ENCODE measurements at regions not wholly inside any gene's neighbourhood (a gene's known extent, or its start where the extent isn't known, plus 50 kb on each side); places are given as distances from the start of the nearest gene placed in this dataset.

GRCh38 chr7:54338319-54338718 is 203.9 kb upstream of the VSTM2A start:
- Histone ChIP-seq H3K9ac (no peak overlapping the region), H3K27me3 (no peaks in the 10 kb centered on the region), H3K4me1 (no peaks in the 10 kb centered on the region), H4K20me1 (no peaks in the 10 kb centered on the region), H3K36me3 (no peaks in the 10 kb centered on the region), H3K4me3 (no peak overlapping the region), H3K4me2 (no peak overlapping the region), H3K9me3 (replicated peaks in 1 of 11) (no peaks in the 10 kb centered on the region), H3K27ac (no peak overlapping the region)
- TF ChIP-seq Cebpa-rat (IDR thresholded peaks at IDR 0.05) = no peak

- no peak for TF ChIP-seq Cebpa-rat (IDR thresholded peaks at IDR 0.05)
- Histone ChIP-seq H3K9me3 (replicated peaks in 1 of 11) (no peaks in the 10 kb centered on the region), H3K4me3 (no peak overlapping the region), H3K4me2 (no peak overlapping the region), H3K27ac (no peak overlapping the region), H3K36me3 (no peaks in the 10 kb centered on the region), H3K27me3 (no peaks in the 10 kb centered on the region), H4K20me1 (no peaks in the 10 kb centered on the region), H3K9ac (no peak overlapping the region), H3K4me1 (no peaks in the 10 kb centered on the region)
Measured at GRCh38 chr7:54339073-54339472, 203.1 kb upstream of the VSTM2A start.

- no peak overlapping the region for H3K9ac ChIP-seq
- no peak overlapping the region for H3K4me3 ChIP-seq
- no peaks in the 10 kb centered on the region for H3K9me3 ChIP-seq (replicated peaks in 1 of 11)
- H4K20me1 ChIP-seq = no peaks in the 10 kb centered on the region
- H3K36me3 ChIP-seq = no peaks in the 10 kb centered on the region
- H3K27ac ChIP-seq = no peak overlapping the region
- TF ChIP-seq Cebpa-rat (IDR thresholded peaks at IDR 0.05) = no peak
- no peaks in the 10 kb centered on the region for H3K27me3 ChIP-seq
- no peak overlapping the region for H3K4me2 ChIP-seq
- H3K4me1 ChIP-seq = no peaks in the 10 kb centered on the region
Measured at GRCh38 chr7:54342458-54342857, 199.7 kb upstream of the VSTM2A start.

GRCh38 chr7:54343511-54343910 is 198.7 kb upstream of the VSTM2A start:
- Histone ChIP-seq H3K36me3 (no peaks in the 10 kb centered on the region), H3K4me2 (no peak overlapping the region), H3K27me3 (no peaks in the 10 kb centered on the region), H3K9me3 (replicated peaks in 1 of 11) (no peaks in the 10 kb centered on the region), H3K27ac (no peak overlapping the region), H4K20me1 (no peaks in the 10 kb centered on the region), H3K4me3 (no peak overlapping the region), H3K9ac (no peak overlapping the region), H3K4me1 (no peaks in the 10 kb centered on the region)
- TF ChIP-seq Cebpa-rat (IDR thresholded peaks at IDR 0.05) = no peak

- no peaks in the 10 kb centered on the region for H3K27me3 ChIP-seq
- H3K4me3 ChIP-seq = no peak overlapping the region
- no peak for TF ChIP-seq Cebpa-rat (IDR thresholded peaks at IDR 0.05)
- no peak overlapping the region for H3K27ac ChIP-seq
- H4K20me1 ChIP-seq = no peaks in the 10 kb centered on the region
- H3K4me2 ChIP-seq = no peak overlapping the region
- H3K9ac ChIP-seq = no peak overlapping the region
- no peaks in the 10 kb centered on the region for H3K9me3 ChIP-seq (replicated peaks in 1 of 11)
- no peaks in the 10 kb centered on the region for H3K36me3 ChIP-seq
- no peaks in the 10 kb centered on the region for H3K4me1 ChIP-seq
Measured at GRCh38 chr7:54345746-54346145, 196.4 kb upstream of the VSTM2A start.

GRCh38 chr7:54349229-54349628 is 192.9 kb upstream of the VSTM2A start:
- no peaks in the 10 kb centered on the region for H3K36me3 ChIP-seq
- no peak overlapping the region for H3K4me2 ChIP-seq
- no peaks in the 10 kb centered on the region for H3K27me3 ChIP-seq
- no peaks in the 10 kb centered on the region for H4K20me1 ChIP-seq
- no peak overlapping the region for H3K27ac ChIP-seq
- H3K9me3 ChIP-seq (replicated peaks in 1 of 11) = no peaks in the 10 kb centered on the region
- H3K4me1 ChIP-seq = no peaks in the 10 kb centered on the region
- no peak for TF ChIP-seq Cebpa-rat (IDR thresholded peaks at IDR 0.05)
- no peak overlapping the region for H3K9ac ChIP-seq
- no peak overlapping the region for H3K4me3 ChIP-seq

- Histone ChIP-seq H3K36me3 (no peaks in the 10 kb centered on the region), H3K27me3 (no peaks in the 10 kb centered on the region), H4K20me1 (no peaks in the 10 kb centered on the region), H3K9me3 (replicated peaks in 1 of 11) (no peaks in the 10 kb centered on the region), H3K4me3 (no peak overlapping the region), H3K4me1 (no peaks in the 10 kb centered on the region), H3K9ac (no peak overlapping the region), H3K27ac (no peak overlapping the region), H3K4me2 (no peak overlapping the region)
- no peak for TF ChIP-seq Cebpa-rat (IDR thresholded peaks at IDR 0.05)
Measured at GRCh38 chr7:54354436-54354835, 187.7 kb upstream of the VSTM2A start.

- Histone ChIP-seq H3K4me1 (no peaks in the 10 kb centered on the region), H3K4me2 (no peak overlapping the region), H3K27ac (no peak overlapping the region), H3K4me3 (no peak overlapping the region), H3K9me3 (replicated peaks in 1 of 11) (no peaks in the 10 kb centered on the region), H3K36me3 (no peaks in the 10 kb centered on the region), H3K9ac (no peak overlapping the region), H3K27me3 (no peaks in the 10 kb centered on the region), H4K20me1 (no peaks in the 10 kb centered on the region)
- no peak for TF ChIP-seq Cebpa-rat (IDR thresholded peaks at IDR 0.05)
Measured at GRCh38 chr7:54355842-54356241, 186.3 kb upstream of the VSTM2A start.

GRCh38 chr7:54360075-54360840 is 181.9 kb upstream of the VSTM2A start:
- Histone ChIP-seq H3K4me2 (no peak overlapping the region), H3K36me3 (no peaks in the 10 kb centered on the region), H3K9me3 (replicated peaks in 1 of 11) (no peaks in the 10 kb centered on the region), H3K27ac (no peak overlapping the region), H4K20me1 (no peaks in the 10 kb centered on the region), H3K4me1 (no peaks in the 10 kb centered on the region), H3K27me3 (no peaks in the 10 kb centered on the region), H3K4me3 (no peak overlapping the region), H3K9ac (no peak overlapping the region)
- TF ChIP-seq Cebpa-rat (IDR thresholded peaks at IDR 0.05) = no peak

- no peaks in the 10 kb centered on the region for H3K27me3 ChIP-seq
- no peak overlapping the region for H3K27ac ChIP-seq
Measured at GRCh38 chr7:54390565-54390964, 151.6 kb upstream of the VSTM2A start.

More at GRCh38 chr7:54390565-54390964, 151.6 kb upstream of the VSTM2A start:
- Histone ChIP-seq H3K36me3 (no peaks in the 10 kb centered on the region), H4K20me1 (no peaks in the 10 kb centered on the region), H3K4me3 (no peak overlapping the region), H3K4me2 (no peak overlapping the region), H3K9ac (no peak overlapping the region), H3K4me1 (no peaks in the 10 kb centered on the region), H3K9me3 (replicated peaks in 1 of 11) (peaks cover 0 to 26% (median 19%) of the 10 kb centered on the region in 11 experiments; a peak in 18 of 22 replicates)
- no peak for TF ChIP-seq Cebpa-rat (IDR thresholded peaks at IDR 0.05)

Measured in BLaER1 treated with 17β-estradiol and CSF1 and Interleukin-3, amounts not matched to agents 10 nM and 100 nM (cell line).